HCT116 (cell line): ENCODE measurements at regions not wholly inside any gene's neighbourhood (a gene's known extent, or its start where the extent isn't known, plus 50 kb on each side); places are given as distances from the start of the nearest gene placed in this dataset.

Experiments
- ATAC-seq: fragments of 200-7000 bp; cut with Tn5 transposase; 2 replicates; pipeline ENCODE4 v1.9.1; 2020; ENCODE audit warnings: mild to moderate bottlenecking, moderate library complexity
- BruUV-seq: library from RNA; stranded (reverse); fragments of 400-500 nt; replicated peaks from 2 replicates; lab custom pipeline; 2021; lab: Mats Ljungman, UMichigan
- CTCF ChIA-PET: fragments of 300-600 bp; sonication (Branson Sonifier 250); formaldehyde crosslinking; loops from one replicate; lab custom pipeline; 2021; ENCODE audit warnings: antibody characterized with exemption; lab: Charles Lee
- POLR2A ChIA-PET: fragments of 300-600, 350-600 bp; sonication (Branson Sonifier 250); formaldehyde crosslinking; loops from one replicate; lab custom pipeline; 2021; ENCODE audit warnings: antibody characterized with exemption; lab: Charles Lee
- RAD21 ChIA-PET, 2 experiments: fragments of 300-600 bp; sonication (Branson Sonifier 250); formaldehyde crosslinking; loops; one replicate each; lab custom pipeline; 2023; ENCODE audit warnings: low total read pairs in 2 of 2; ENCODE audit not compliant: uncharacterized antibody in 2 of 2, unreplicated experiment in 2 of 2, low non-redundant PET in 1 of 2; lab: Charles Lee
- DNase-seq: peaks from one replicate; pipeline ENCODE4 v3.0.0-alpha.2; 2010; ENCODE audit warnings: low read depth, low spot score
- H2AFZ ChIP-seq: fragments of 200-600 bp; shearing (Covaris generic), sonication (generic); 2 replicates; pipeline ENCODE4 v1.6.1; 2017; ENCODE audit warnings: low read depth, mixed run types, mixed read lengths, antibody characterized with exemption, low read length; ENCODE audit not compliant: poor library complexity, severe bottlenecking
- H3K27ac ChIP-seq: 2 replicates; pipeline ENCODE4 v1.5.1; 2012; ENCODE audit warnings: low read depth, low read length
- H3K27me3 ChIP-seq: fragments of 200-600 bp; sonication (generic); 2 replicates; pipeline ENCODE4 v1.6.1; 2016; ENCODE audit warnings: mixed run types, low read length, mixed read lengths; ENCODE audit not compliant: insufficient read depth
- H3K36me3 ChIP-seq, 2 experiments: fragments of 200-500 bp in 1 of 2; fragments of 200-600 bp in 1 of 2; sonication (Bioruptor generic) in 1 of 2; sonication (generic) in 1 of 2; 2 replicates each; pipeline versions ENCODE4 v1.5.1 to v1.6.1; 2014 to 2016; ENCODE audit warnings: low read length in 2 of 2, inconsistent platforms in 1 of 2, mixed read lengths in 1 of 2, mixed run types in 1 of 2; ENCODE audit not compliant: insufficient read depth in 2 of 2, control insufficient read depth in 1 of 2
- H3K4me1 ChIP-seq, 2 experiments: fragments of 200-600 bp in 1 of 2; sonication (generic) in 1 of 2; 2 replicates each; pipeline versions ENCODE4 v1.5.1 to v1.6.1; 2012 to 2017; ENCODE audit warnings: low read length in 2 of 2, inconsistent platforms in 1 of 2, mild to moderate bottlenecking in 1 of 2, mixed read lengths in 1 of 2, mixed run types in 1 of 2, moderate library complexity in 1 of 2; ENCODE audit not compliant: insufficient read depth in 2 of 2, control insufficient read depth in 1 of 2
- H3K4me2 ChIP-seq: fragments of 200-600 bp; sonication (generic); 2 replicates; pipeline ENCODE4 v1.6.1; 2017; ENCODE audit warnings: mixed run types, low read length, mixed read lengths
- H3K4me3 ChIP-seq, 2 experiments: fragments of 200-600 bp in 1 of 2; sonication (generic) in 1 of 2; replicated peaks in 1 of 2; 2 replicates each; pipeline ENCODE4 v1.5.1; 2011 to 2016; ENCODE audit warnings: low read length in 2 of 2, control low read depth in 1 of 2, low read depth in 1 of 2, mild to moderate bottlenecking in 1 of 2, mixed read lengths in 1 of 2, mixed run types in 1 of 2
- H3K79me2 ChIP-seq: fragments of 200-600 bp; sonication (generic); 2 replicates; pipeline ENCODE4 v1.6.1; 2017; ENCODE audit warnings: mild to moderate bottlenecking, mixed run types, low read length, moderate library complexity, mixed read lengths; ENCODE audit not compliant: insufficient read depth
- H3K9ac ChIP-seq: fragments of 200-600 bp; sonication (generic); 2 replicates; pipeline ENCODE4 v1.6.1; 2016; ENCODE audit warnings: low read length, mixed read lengths
- H3K9me2 ChIP-seq: fragments of 200-600 bp; sonication (generic), shearing (Covaris generic); 2 replicates; pipeline ENCODE4 v1.6.1; 2017; ENCODE audit warnings: mixed run types, mild to moderate bottlenecking, moderate library complexity; ENCODE audit not compliant: insufficient read depth
- H3K9me3 ChIP-seq, 2 experiments: fragments of 200-500 bp in 1 of 2; fragments of 200-600 bp in 1 of 2; sonication (Bioruptor generic) in 1 of 2; sonication (generic) in 1 of 2; 2 replicates each; pipeline ENCODE4 v1.6.1; 2014 to 2017; ENCODE audit warnings: low read length in 2 of 2, mixed read lengths in 2 of 2, inconsistent platforms in 1 of 2, low read depth in 1 of 2, mild to moderate bottlenecking in 1 of 2, mixed run types in 1 of 2, moderate library complexity in 1 of 2; ENCODE audit not compliant: control insufficient read depth in 1 of 2, insufficient read depth in 1 of 2
- H4K20me1 ChIP-seq: fragments of 200-600 bp; sonication (generic), shearing (Covaris generic); 2 replicates; pipeline ENCODE4 v1.6.1; 2017; ENCODE audit warnings: mixed run types, mild to moderate bottlenecking, moderate library complexity; ENCODE audit not compliant: insufficient read depth
- CBX3 ChIP-seq: IDR thresholded peaks from 2 replicates; pipeline ENCODE4 v1.6.1; 2012; ENCODE audit warnings: low read depth
- EGR1 ChIP-seq: IDR thresholded peaks from 2 replicates; pipeline ENCODE4 v1.6.1; 2012; ENCODE audit warnings: low read depth
- ELF1 ChIP-seq: IDR thresholded peaks from 2 replicates; pipeline ENCODE4 v1.6.1; 2012; ENCODE audit warnings: low read depth, borderline replicate concordance
- FOSL1 ChIP-seq: IDR thresholded peaks from 2 replicates; pipeline ENCODE4 v1.6.1; 2012; ENCODE audit warnings: low read depth
- MAX ChIP-seq: IDR thresholded peaks from 2 replicates; pipeline ENCODE4 v1.6.1; 2012
- RAD21 ChIP-seq: IDR thresholded peaks from 2 replicates; pipeline ENCODE4 v1.6.1; 2012; ENCODE audit warnings: low read depth, mild to moderate bottlenecking
- REST ChIP-seq: IDR thresholded peaks from 2 replicates; pipeline ENCODE4 v1.6.1; 2012; ENCODE audit warnings: low read depth
- TCF7L2 ChIP-seq: IDR thresholded peaks from 2 replicates; pipeline ENCODE4 v1.7.0; 2011; ENCODE audit warnings: borderline replicate concordance, inconsistent platforms; ENCODE audit not compliant: insufficient read depth, insufficient read length; ENCODE audit errors: extremely low read depth
- YY1 ChIP-seq: IDR thresholded peaks from 2 replicates; pipeline ENCODE4 v1.6.1; 2011; ENCODE audit warnings: low read length, low read depth, moderate library complexity, mild to moderate bottlenecking; ENCODE audit not compliant: insufficient replicate concordance; ENCODE audit errors: extremely low read depth
- ZBTB33 ChIP-seq: IDR thresholded peaks from 2 replicates; pipeline ENCODE4 v1.6.1; 2011; ENCODE audit warnings: mild to moderate bottlenecking, low read length, moderate library complexity; ENCODE audit not compliant: insufficient replicate concordance; ENCODE audit errors: extremely low read depth
- ZFX ChIP-seq: fragments of 450-650 bp; IDR thresholded peaks from 2 replicates; pipeline ENCODE4 v1.6.1; 2017
- ZNF274 ChIP-seq: fragments of 200-500 bp; sonication (Bioruptor generic); IDR thresholded peaks from 2 replicates; pipeline ENCODE4 v1.6.1; 2014; ENCODE audit warnings: mild to moderate bottlenecking, low read depth, low read length, inconsistent platforms
- intact Hi-C: fragments of 100-400 bp; cut with micrococcal nuclease; formaldehyde crosslinking; loops from 2 replicates; pipeline ENCODE4 v1.10.0; 2022

- TF ChIP-seq REST (no peak), YY1 (no peak), RAD21 (no peak), TCF7L2 (no peak), ZBTB33 (no peak)
- TF ChIP-seq, all 23 proteins: peak for 0
These were observed 85.5 kb downstream of the NPIPB11 start (continued) for GRCh38 chr16:29321000-29321393.

GRCh38 chr16:29320274-29320999 is 86.1 kb downstream of the NPIPB11 start:
- Histone ChIP-seq H3K27me3 (no peaks in the 10 kb centered on the region), H3K9me3 (no peaks in the 10 kb centered on the region), H3K79me2 (no peaks in the 10 kb centered on the region), H4K20me1 (no peaks in the 10 kb centered on the region), H3K9ac (no peak overlapping the region), H3K27ac (no peak overlapping the region), H3K4me3 (no peak overlapping the region), H3K4me2 (no peak overlapping the region), H3K36me3 (no peaks in the 10 kb centered on the region), H2AFZ (no peak overlapping the region), H3K9me2 (no peaks in the 10 kb centered on the region), H3K4me1 (peaks cover 0 to 12% of the 10 kb centered on the region in 2 experiments; a peak in 2 of 4 replicates)
- ChIA-PET POLR2A (no interaction called here), RAD21 (no interaction called here), CTCF (no interaction called here)
- BruUV-seq, result no TSS peak
- ATAC-seq (no peak), DNase-seq (no peak)
- intact Hi-C loops, result no loop called here
- TF ChIP-seq MAX (no peak), TCF7L2 (no peak), EGR1 (no peak), ELF1 (no peak), ZFX (no peak), ZNF274 (no peak), CBX3 (no peak), RAD21 (no peak), ZBTB33 (no peak), FOSL1 (no peak)
